Smooth muscle cell (in vitro differentiated cells): ENCODE measurements at regions not wholly inside any gene's neighbourhood (a gene's known extent, or its start where the extent isn't known, plus 50 kb on each side); places are given as distances from the start of the nearest gene placed in this dataset.

Experiments
- DNase-seq: peaks from one replicate; lab custom pipeline; 2025; ENCODE audit not compliant: unreplicated experiment; lab: John Stamatoyannopoulos, UW
- H2AFZ ChIP-seq: fragments of 200-600 bp; sonication (generic); 2 replicates; pipeline ENCODE4 v1.6.0; 2016; ENCODE audit warnings: antibody characterized with exemption, low read depth, mild to moderate bottlenecking
- H3F3A ChIP-seq: fragments of 200-600 bp; sonication (generic); 2 replicates; pipeline ENCODE4 v1.6.0; 2017; ENCODE audit warnings: antibody characterized with exemption, low read depth
- H3K27ac ChIP-seq: fragments of 200-600 bp; sonication (generic); 2 replicates; pipeline ENCODE4 v1.5.1; 2016; ENCODE audit warnings: low read depth, mild to moderate bottlenecking
- H3K27me3 ChIP-seq: fragments of 200-600 bp; sonication (generic); 2 replicates; pipeline ENCODE4 v1.6.1; 2016; ENCODE audit warnings: low read depth, mild to moderate bottlenecking
- H3K36me3 ChIP-seq: fragments of 200-600 bp; sonication (generic); 2 replicates; pipeline ENCODE4 v1.5.1; 2016; ENCODE audit warnings: low read depth
- H3K4me1 ChIP-seq: fragments of 200-600 bp; sonication (generic); 2 replicates; pipeline ENCODE4 v1.5.1; 2016; ENCODE audit warnings: low read depth
- H3K4me2 ChIP-seq: fragments of 200-600 bp; sonication (generic); 2 replicates; pipeline ENCODE4 v1.6.0; 2016; ENCODE audit warnings: mild to moderate bottlenecking
- H3K4me3 ChIP-seq: fragments of 200-600 bp; sonication (generic); 2 replicates; pipeline ENCODE4 v1.5.1; 2016; ENCODE audit warnings: mild to moderate bottlenecking
- H3K79me2 ChIP-seq: fragments of 200-600 bp; sonication (generic); 2 replicates; pipeline ENCODE4 v1.6.0; 2016; ENCODE audit warnings: low read depth, mild to moderate bottlenecking
- H3K9ac ChIP-seq: fragments of 200-600 bp; sonication (generic); 2 replicates; pipeline ENCODE4 v1.6.0; 2016; ENCODE audit warnings: low read depth
- H3K9me3 ChIP-seq: fragments of 200-600 bp; sonication (generic); replicated peaks from 2 replicates; pipeline ENCODE4 v1.5.1; 2016; ENCODE audit warnings: low read depth
- H4K20me1 ChIP-seq: fragments of 200-600 bp; sonication (generic); 2 replicates; pipeline ENCODE4 v1.6.0; 2016; ENCODE audit warnings: low read depth
- CTCF ChIP-seq: fragments of 200-600 bp; sonication (generic); IDR thresholded peaks from 2 replicates; pipeline ENCODE4 v1.5.1; 2017; ENCODE audit warnings: borderline replicate concordance, mild to moderate bottlenecking, antibody characterized with exemption; ENCODE audit not compliant: insufficient read depth, poor library complexity, severe bottlenecking
- WGBS: methylation state at CpG from one replicate; pipeline ENCODE4 v1.1.7; 2016; ENCODE audit warnings: low lambda C conversion rate; 5-methylcytosine and 5-hydroxymethylcytosine counted together

DNA sequence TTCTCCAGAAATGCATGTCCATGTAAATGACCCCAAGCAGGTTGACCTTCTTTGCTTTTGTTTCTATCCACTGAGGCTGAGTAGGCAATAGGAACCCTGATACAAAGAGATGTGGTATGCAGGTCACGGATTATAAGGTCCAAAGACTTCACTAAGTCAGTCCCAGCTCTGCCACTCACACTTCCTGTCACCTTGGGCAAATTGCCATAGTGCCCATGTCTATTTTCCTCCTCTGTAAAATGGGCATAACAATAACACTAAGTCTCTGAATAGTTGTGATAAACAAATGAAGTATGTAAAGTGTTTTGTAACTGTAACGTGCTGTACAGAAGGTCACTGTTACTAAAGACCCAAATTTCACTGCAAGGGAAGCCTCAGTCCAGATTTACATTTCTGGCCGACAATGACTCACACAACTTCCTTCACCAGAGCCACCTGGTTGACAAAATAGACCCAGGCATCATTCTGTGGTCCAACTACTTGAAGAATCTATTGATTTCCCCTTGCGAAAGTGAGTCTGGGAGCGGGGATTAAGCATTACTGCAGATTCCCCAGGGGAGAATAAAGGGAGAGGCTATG lies 175.4 kb upstream of the LPP start:
- Histone ChIP-seq H3K4me3 (no peak overlapping the region), H4K20me1 (no peaks in the 10 kb centered on the region), H3K27ac (no peak overlapping the region), H3K36me3 (no peaks in the 10 kb centered on the region), H3K27me3 (no peaks in the 10 kb centered on the region), H3K9ac (no peak overlapping the region), H3K79me2 (no peaks in the 10 kb centered on the region), H3F3A (no peaks in the 10 kb centered on the region), H3K9me3 (no peaks in the 10 kb centered on the region), H3K4me1 (no peaks in the 10 kb centered on the region), H2AFZ (no peak overlapping the region), H3K4me2 (no peak overlapping the region)
- WGBS: 89% methylated on average over 5 of the region's 5 CpGs
- no peak for TF ChIP-seq CTCF
- DNase-seq: no peak

DNA sequence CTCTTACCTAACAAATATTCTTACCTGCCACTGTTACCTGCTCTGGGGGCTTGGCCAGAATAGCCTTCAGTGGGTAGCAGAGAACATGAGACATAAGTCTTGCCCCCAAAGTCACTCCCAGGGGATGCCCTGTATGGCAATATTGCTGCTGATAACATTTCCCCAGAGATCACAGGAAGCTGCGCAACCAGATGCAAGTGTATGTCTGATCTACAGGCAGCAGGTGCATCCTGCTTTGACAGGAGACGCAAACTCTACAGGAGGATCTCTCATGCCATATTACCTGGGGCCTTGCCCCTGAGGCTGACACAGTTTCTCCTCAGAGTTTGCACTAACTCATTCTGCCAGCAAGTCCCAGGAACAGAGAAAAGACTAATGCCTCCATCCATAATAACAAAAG lies 174.4 kb upstream of the LPP start:
- Histone ChIP-seq H3K79me2 (no peaks in the 10 kb centered on the region), H3K4me1 (no peaks in the 10 kb centered on the region), H3K36me3 (no peaks in the 10 kb centered on the region), H3K9me3 (no peaks in the 10 kb centered on the region), H4K20me1 (no peaks in the 10 kb centered on the region), H3K4me2 (no peak overlapping the region), H3K9ac (no peak overlapping the region), H2AFZ (no peak overlapping the region), H3K27ac (no peak overlapping the region), H3F3A (no peaks in the 10 kb centered on the region), H3K4me3 (no peak overlapping the region), H3K27me3 (no peaks in the 10 kb centered on the region)
- 98% methylated on average over 2 of the region's 2 CpGs for WGBS
- no peak for TF ChIP-seq CTCF
- DNase-seq: no peak

DNA sequence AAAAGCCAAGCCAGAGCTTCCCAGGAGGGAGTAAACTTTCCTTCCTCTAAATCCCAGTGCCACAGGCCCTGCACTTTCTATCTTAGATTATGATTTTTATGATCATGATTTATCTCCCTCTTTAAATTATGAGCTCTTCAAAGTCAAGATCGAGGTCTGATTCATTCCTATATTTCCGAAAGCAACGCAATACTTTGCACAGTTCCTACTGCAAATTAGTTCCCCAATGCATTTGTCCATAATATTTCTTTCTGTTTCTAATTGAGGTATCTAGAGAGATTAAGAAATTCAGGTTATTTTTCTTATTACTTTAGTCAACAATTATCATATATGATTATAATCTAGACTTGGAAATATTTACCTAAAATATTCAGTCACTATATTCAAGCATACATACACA lies 173.1 kb upstream of the LPP start:
- Histone ChIP-seq H3F3A (no peaks in the 10 kb centered on the region), H3K4me2 (no peak overlapping the region), H3K4me3 (no peak overlapping the region), H4K20me1 (no peaks in the 10 kb centered on the region), H3K27me3 (no peaks in the 10 kb centered on the region), H2AFZ (no peak overlapping the region), H3K9ac (no peak overlapping the region), H3K27ac (no peak overlapping the region), H3K79me2 (no peaks in the 10 kb centered on the region), H3K9me3 (no peaks in the 10 kb centered on the region), H3K36me3 (no peaks in the 10 kb centered on the region), H3K4me1 (peaks cover 3% of the 10 kb centered on the region)
- WGBS: 90% methylated on average over 3 of the region's 3 CpGs
- no peak for DNase-seq
- TF ChIP-seq CTCF: no peak

DNA sequence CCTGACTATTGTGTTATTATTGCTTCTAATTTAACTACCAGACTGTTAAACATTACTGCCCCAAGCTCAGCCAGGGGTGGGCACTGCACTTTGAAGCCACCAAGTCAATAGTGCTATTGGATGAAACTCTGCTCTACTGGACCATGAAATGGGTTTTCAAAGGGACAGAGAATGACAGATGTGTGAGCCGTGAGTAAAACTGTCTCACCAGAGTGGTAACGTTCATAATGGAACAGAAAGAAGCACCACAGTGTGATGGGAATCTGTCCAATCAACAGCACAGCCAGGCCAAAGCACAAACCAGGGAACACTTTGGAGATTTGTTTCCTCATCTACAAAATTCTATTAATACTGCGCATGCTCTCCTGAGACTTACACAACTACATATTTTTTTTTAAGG lies 171.8 kb upstream of the LPP start:
- H3K36me3 ChIP-seq: no peaks in the 10 kb centered on the region
- no peaks in the 10 kb centered on the region for H3F3A ChIP-seq
- H4K20me1 ChIP-seq: no peaks in the 10 kb centered on the region
- H3K27me3 ChIP-seq: no peaks in the 10 kb centered on the region
- 93% methylated on average over 3 of the region's 3 CpGs for WGBS
- no peak overlapping the region for H3K4me2 ChIP-seq
- no peak for DNase-seq
- no peak for TF ChIP-seq CTCF
- H3K9ac ChIP-seq: no peak overlapping the region
- H3K79me2 ChIP-seq: no peaks in the 10 kb centered on the region
- H3K4me1 ChIP-seq: peaks cover 3% of the 10 kb centered on the region
- no peaks in the 10 kb centered on the region for H3K9me3 ChIP-seq
- no peak overlapping the region for H2AFZ ChIP-seq
- H3K27ac ChIP-seq: no peak overlapping the region
- no peak overlapping the region for H3K4me3 ChIP-seq
